Pancreas (tissue), 10 donors: ENCODE measurements at regions not wholly inside any gene's neighbourhood (a gene's known extent, or its start where the extent isn't known, plus 50 kb on each side); places are given as distances from the start of the nearest gene placed in this dataset.

Experiments used
- ATAC-seq, 4 donors: fragments of 200-7000 bp; cut with Tn5 transposase; one replicate each; pipeline versions ENCODE4 v1.8.0 to v1.9.1; 2020; ENCODE audit warnings: mild to moderate bottlenecking in 4 of 4, moderate library complexity in 4 of 4
- DNase-seq, 6 donors: peaks; one replicate each; pipeline ENCODE4 v3.0.0-alpha.2; 2020
- FAIRE-seq: peaks from 2 replicates; lab custom pipeline; 2012; peaks lifted over from hg19 to GRCh38; lab: Jason Lieb, UNC
- H3K27ac ChIP-seq, 4 donors: fragments of 200-600 bp; sonication (generic); 1 replicate in 3 of 4; 2 replicates in 1 of 4; pipeline versions ENCODE4 v1.5.0 to v1.8.0; 2020
- H3K27me3 ChIP-seq, 4 donors: fragments of 200-600 bp; one replicate each; pipeline ENCODE4 v1.8.0; 2021
- H3K36me3 ChIP-seq, 3 donors: fragments of 200-600 bp; sonication (generic) in 1 of 3; one replicate each; pipeline versions ENCODE4 v1.5.0 to v1.8.0; 2020 to 2021
- H3K4me1 ChIP-seq, 3 donors: fragments of 200-600 bp; one replicate each; pipeline ENCODE4 v1.8.0; 2021
- H3K4me3 ChIP-seq, 4 donors: fragments of 200-600 bp; sonication (generic) in 2 of 4; one replicate each; pipeline versions ENCODE4 v1.5.0 to v1.8.0; 2020 to 2021
- H3K9me3 ChIP-seq, 4 donors: fragments of 200-600 bp; one replicate each; pipeline ENCODE4 v1.8.0; 2021
- WGBS, 2 donors: extraction: QIAGEN DNeasy Blood & Tissue Kit; methylation state at CpG; one replicate each; pipeline ENCODE4 v1.1.7; 2013; 5-methylcytosine and 5-hydroxymethylcytosine counted together
- intact Hi-C, 3 donors: fragments of 100-400 bp; cut with DNase I; formaldehyde crosslinking; loops; one replicate each; pipeline versions ENCODE4 v1.11.1 to v1.14.2; 2022
- TF ChIP-seq, protein P1 (sequence below), 4 donors: fragments of 200-600 bp; sonication (generic) in 3 of 4; IDR thresholded peaks; one replicate each; pipeline versions ENCODE4 v1.5.0 to v1.8.0; 2021; ENCODE audit warnings: antibody characterized with exemption in 4 of 4
- donor health status: healthy with polysubstance abuse.
- donor health status: DM: no; HTN: no; CAD: no; lungs with moderate emphysema.
- donor health status: DM: no; HTN: no; CAD: no.
- donor health status: control.
- donor health status: control.
- donor health status: Bipolar disorder and iron deficiency.
- donor health status: DM: yes; HTN: yes; CAD: no.
- donor health status: DM: no; HTN: no; CAD: no.
- donor health status: DM: no; HTN: no; CAD: no.
- donor health status: DM: yes; HTN: yes; CAD: no.

DNA sequence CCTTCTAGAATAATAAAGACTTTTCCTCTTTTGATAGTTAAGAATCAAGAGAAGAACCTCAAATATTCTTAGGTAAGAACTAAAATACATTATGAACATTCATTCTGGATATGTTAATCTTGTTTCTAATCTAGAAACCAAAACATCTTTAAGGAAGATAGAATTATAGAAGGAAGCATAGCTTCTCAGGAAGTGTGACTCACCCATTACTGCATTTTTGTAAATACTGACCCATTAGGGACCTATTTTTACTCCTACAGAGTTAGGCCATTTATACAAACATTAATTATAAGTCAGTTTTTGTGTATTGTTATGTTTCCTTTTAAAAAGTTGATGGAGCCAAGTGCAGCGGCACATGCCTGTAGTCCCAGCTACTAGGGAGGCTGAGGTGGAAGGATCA is 147.1 kb downstream of the NUFIP1 start:
- 84 to 93% methylated on average over 1 of the region's 1 CpG for WGBS, 2 donors
- DNase-seq = no peak
- H3K27me3 ChIP-seq = no peaks in the 10 kb centered on the region
- H3K4me1 ChIP-seq = peaks cover 0 to 6% (median 5%) of the 10 kb centered on the region in 3 donors
- no peaks in the 10 kb centered on the region for H3K36me3 ChIP-seq
- ATAC-seq = peak in 2 of 4 donors; percentile 20 to 56
- H3K27ac ChIP-seq = no peak overlapping the region
- no peaks in the 10 kb centered on the region for H3K9me3 ChIP-seq
- H3K4me3 ChIP-seq = no peak overlapping the region
- no peak for FAIRE-seq
- TF ChIP-seq, protein P1, sequence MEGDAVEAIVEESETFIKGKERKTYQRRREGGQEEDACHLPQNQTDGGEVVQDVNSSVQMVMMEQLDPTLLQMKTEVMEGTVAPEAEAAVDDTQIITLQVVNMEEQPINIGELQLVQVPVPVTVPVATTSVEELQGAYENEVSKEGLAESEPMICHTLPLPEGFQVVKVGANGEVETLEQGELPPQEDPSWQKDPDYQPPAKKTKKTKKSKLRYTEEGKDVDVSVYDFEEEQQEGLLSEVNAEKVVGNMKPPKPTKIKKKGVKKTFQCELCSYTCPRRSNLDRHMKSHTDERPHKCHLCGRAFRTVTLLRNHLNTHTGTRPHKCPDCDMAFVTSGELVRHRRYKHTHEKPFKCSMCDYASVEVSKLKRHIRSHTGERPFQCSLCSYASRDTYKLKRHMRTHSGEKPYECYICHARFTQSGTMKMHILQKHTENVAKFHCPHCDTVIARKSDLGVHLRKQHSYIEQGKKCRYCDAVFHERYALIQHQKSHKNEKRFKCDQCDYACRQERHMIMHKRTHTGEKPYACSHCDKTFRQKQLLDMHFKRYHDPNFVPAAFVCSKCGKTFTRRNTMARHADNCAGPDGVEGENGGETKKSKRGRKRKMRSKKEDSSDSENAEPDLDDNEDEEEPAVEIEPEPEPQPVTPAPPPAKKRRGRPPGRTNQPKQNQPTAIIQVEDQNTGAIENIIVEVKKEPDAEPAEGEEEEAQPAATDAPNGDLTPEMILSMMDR (IDR thresholded peaks at IDR 0.05) = no peak
- intact Hi-C loops = no loop called here

DNA sequence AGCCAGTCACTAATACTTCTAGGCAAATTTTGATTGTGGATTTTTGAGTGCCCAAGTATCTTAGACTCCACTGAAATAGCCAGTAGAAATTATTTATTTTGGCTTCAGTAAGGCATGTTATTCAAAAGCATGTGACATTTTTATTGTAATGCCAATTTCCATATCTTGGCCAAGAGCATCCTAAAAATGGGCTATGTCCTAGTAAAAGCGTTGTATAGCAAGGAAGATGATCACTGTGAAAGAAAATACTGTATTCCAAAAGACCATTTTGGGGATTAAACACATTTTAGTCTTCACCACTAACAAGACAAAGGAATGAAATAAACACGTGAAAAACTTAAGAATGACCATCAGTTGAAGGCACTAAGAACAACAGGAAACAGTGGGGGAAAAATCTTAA is 149.1 kb downstream of the NUFIP1 start:
- Histone ChIP-seq H3K27ac (no peak overlapping the region), H3K4me3 (no peak overlapping the region), H3K4me1 (peaks cover 0 to 6% (median 5%) of the 10 kb centered on the region in 3 donors), H3K36me3 (no peaks in the 10 kb centered on the region), H3K27me3 (no peaks in the 10 kb centered on the region), H3K9me3 (no peaks in the 10 kb centered on the region)
- WGBS, 2 donors = 50 to 53% methylated on average over 2 of the region's 2 CpGs
- FAIRE-seq (no peak), DNase-seq (no peak), ATAC-seq (no peak)
- intact Hi-C loops = no loop called here
- TF ChIP-seq, protein P1 (IDR thresholded peaks at IDR 0.05) = no peak

DNA sequence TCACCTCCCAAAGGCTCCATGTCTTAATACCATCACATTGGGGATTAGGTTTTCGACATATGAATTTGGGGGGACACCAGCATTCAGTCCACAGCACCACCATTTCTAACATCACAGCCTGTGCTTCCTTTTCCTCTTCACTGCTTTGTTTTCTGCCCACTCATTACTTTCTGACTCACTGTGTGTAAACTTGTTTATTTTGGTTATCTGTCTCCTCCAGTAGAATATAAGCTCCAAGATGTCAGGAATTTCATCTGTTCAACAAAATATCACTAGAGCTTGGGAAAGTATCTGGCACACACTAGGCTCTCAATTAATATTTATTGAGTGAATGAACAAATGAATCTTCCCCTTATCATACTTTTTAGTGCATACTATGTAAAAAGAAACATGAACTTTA is 152.0 kb downstream of the NUFIP1 start:
- Histone ChIP-seq H3K4me3 (no peak overlapping the region), H3K36me3 (no peaks in the 10 kb centered on the region), H3K4me1 (peaks cover 0 to 5% (median 4%) of the 10 kb centered on the region in 3 donors), H3K27me3 (no peaks in the 10 kb centered on the region), H3K9me3 (no peaks in the 10 kb centered on the region), H3K27ac (no peak overlapping the region)
- TF ChIP-seq, protein P1 (IDR thresholded peaks at IDR 0.05) = no peak
- intact Hi-C loops = no loop called here
- no peak for FAIRE-seq
- WGBS, 2 donors = 98 to 100% methylated on average over 1 of the region's 1 CpG
- peak in 1 of 4 donors; percentile 29 for ATAC-seq
- DNase-seq = no peak

DNA sequence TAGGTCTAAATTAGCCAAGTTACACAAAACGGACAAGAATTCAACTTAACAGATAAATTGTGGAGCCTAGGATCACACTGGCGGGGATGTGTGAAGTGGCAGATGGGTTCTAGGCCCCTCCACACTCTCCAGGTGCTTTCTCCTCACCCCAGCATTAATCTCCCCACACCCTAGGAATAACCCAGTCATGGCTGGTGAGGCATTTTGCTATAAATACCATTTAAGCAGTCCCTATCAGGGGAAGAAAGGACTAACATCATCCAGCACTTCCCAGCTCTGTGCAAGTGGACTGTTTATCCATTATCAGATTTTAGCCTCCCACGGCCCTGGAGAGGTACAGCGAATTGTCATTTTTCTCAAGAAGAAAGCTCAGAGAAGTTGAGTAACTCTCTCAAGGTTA is 154.9 kb downstream of the NUFIP1 start:
- intact Hi-C loops = no loop called here
- DNase-seq (no peak), FAIRE-seq (no peak), ATAC-seq (no peak)
- 70 to 74% methylated on average over 4 of the region's 4 CpGs for WGBS, 2 donors
- H3K4me1 ChIP-seq = no peaks in the 10 kb centered on the region
- TF ChIP-seq, protein P1 (IDR thresholded peaks at IDR 0.05) = no peak
- H3K9me3 ChIP-seq = no peaks in the 10 kb centered on the region
- H3K36me3 ChIP-seq = no peaks in the 10 kb centered on the region
- H3K27ac ChIP-seq = no peak overlapping the region
- no peaks in the 10 kb centered on the region for H3K27me3 ChIP-seq
- H3K4me3 ChIP-seq = no peak overlapping the region

DNA sequence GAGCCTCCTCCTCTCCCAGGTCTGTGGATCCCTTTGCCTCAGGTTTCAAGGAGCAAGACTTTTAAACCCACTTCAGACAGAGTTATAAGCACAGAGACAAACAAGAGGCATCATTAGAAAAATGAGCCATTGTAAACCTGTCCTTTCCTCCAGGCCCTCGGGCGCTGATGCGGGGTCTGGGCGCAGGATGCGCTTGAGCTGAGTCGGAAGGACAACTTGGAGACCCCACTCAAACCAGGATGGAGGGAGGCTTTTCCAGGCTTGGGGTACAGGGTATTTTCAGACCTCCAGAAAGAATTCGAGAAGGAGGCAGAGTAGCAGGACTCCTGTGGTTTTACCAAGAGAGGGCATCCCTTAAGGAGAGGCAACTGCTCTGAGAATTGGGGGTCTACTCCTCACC is 155.6 kb downstream of the NUFIP1 start:
- 93 to 96% methylated on average over 7 of the region's 7 CpGs for WGBS, 2 donors
- DNase-seq = no peak
- H3K36me3 ChIP-seq = no peaks in the 10 kb centered on the region
- no peak for FAIRE-seq
- no peak overlapping the region for H3K27ac ChIP-seq
- no peaks in the 10 kb centered on the region for H3K27me3 ChIP-seq
- no peaks in the 10 kb centered on the region for H3K4me1 ChIP-seq
- H3K4me3 ChIP-seq = no peak overlapping the region
- ATAC-seq = no peak
- intact Hi-C loops = no loop called here
- TF ChIP-seq, protein P1 (IDR thresholded peaks at IDR 0.05) = no peak
- H3K9me3 ChIP-seq = no peaks in the 10 kb centered on the region
